SJCRH30 (cell line): ENCODE measurements at regions not wholly inside any gene's neighbourhood (a gene's known extent, or its start where the extent isn't known, plus 50 kb on each side); places are given as distances from the start of the nearest gene placed in this dataset.

Source experiments
- DNase-seq, 2 experiments: peaks; one replicate each; pipeline ENCODE4 v3.0.0-alpha.2; 2015 to 2020
- H3K27ac ChIP-seq: fragments of 250-450 bp; sonication (Bioruptor Pico); 2 replicates; pipeline ENCODE4 v1.5.1; 2020; ENCODE audit warnings: mild to moderate bottlenecking, moderate library complexity
- H3K27me3 ChIP-seq: fragments of 250-450 bp; sonication (Bioruptor Pico); 2 replicates; pipeline ENCODE4 v1.5.1; 2020; ENCODE audit warnings: mild to moderate bottlenecking, moderate library complexity
- H3K36me3 ChIP-seq: fragments of 250-450 bp; sonication (Bioruptor Pico); 2 replicates; pipeline ENCODE4 v1.5.1; 2020; ENCODE audit warnings: mild to moderate bottlenecking, moderate library complexity
- H3K4me1 ChIP-seq: fragments of 250-450 bp; sonication (Bioruptor Pico); 2 replicates; pipeline ENCODE4 v1.5.1; 2020; ENCODE audit warnings: mild to moderate bottlenecking, moderate library complexity
- H3K4me3 ChIP-seq: fragments of 250-450 bp; sonication (Bioruptor Pico); 2 replicates; pipeline ENCODE4 v1.5.1; 2020; ENCODE audit warnings: mild to moderate bottlenecking, moderate library complexity
- H3K9me3 ChIP-seq: fragments of 250-450 bp; sonication (Bioruptor Pico); replicated peaks from 2 replicates; pipeline ENCODE4 v1.5.1; 2020; ENCODE audit warnings: mild to moderate bottlenecking, moderate library complexity

- H3K4me1 ChIP-seq, result no peaks in the 10 kb centered on the region
- no peak for DNase-seq
- no peaks in the 10 kb centered on the region for H3K27me3 ChIP-seq
- no peak overlapping the region for H3K4me3 ChIP-seq
- no peaks in the 10 kb centered on the region for H3K9me3 ChIP-seq
- no peak overlapping the region for H3K27ac ChIP-seq
- H3K36me3 ChIP-seq, result no peaks in the 10 kb centered on the region
Measured at GRCh38 chr18:78813156-78813555, 166.5 kb upstream of the SALL3 start.

GRCh38 chr18:78813936-78814710, 165.5 kb upstream of the SALL3 start:
- H3K4me1 ChIP-seq, result no peaks in the 10 kb centered on the region

GRCh38 chr18:78814766-78815165, 164.9 kb upstream of the SALL3 start:
- Histone ChIP-seq H3K9me3 (no peaks in the 10 kb centered on the region), H3K4me3 (no peak overlapping the region), H3K36me3 (no peaks in the 10 kb centered on the region), H3K27me3 (no peaks in the 10 kb centered on the region), H3K27ac (no peak overlapping the region), H3K4me1 (no peaks in the 10 kb centered on the region)
- DNase-seq, result no peak

More at GRCh38 chr18:78813936-78814710, 165.5 kb upstream of the SALL3 start:
- H3K9me3 ChIP-seq, result no peaks in the 10 kb centered on the region
- H3K36me3 ChIP-seq, result no peaks in the 10 kb centered on the region
- H3K27me3 ChIP-seq, result no peaks in the 10 kb centered on the region
- no peak overlapping the region for H3K27ac ChIP-seq
- no peak for DNase-seq
- H3K4me3 ChIP-seq, result no peak overlapping the region

- Histone ChIP-seq H3K4me1 (no peaks in the 10 kb centered on the region), H3K4me3 (no peak overlapping the region), H3K36me3 (no peaks in the 10 kb centered on the region), H3K27ac (no peak overlapping the region), H3K27me3 (no peaks in the 10 kb centered on the region), H3K9me3 (no peaks in the 10 kb centered on the region)
- DNase-seq, result no peak
Measured at GRCh38 chr18:78816114-78816513, 163.5 kb upstream of the SALL3 start.

- no peaks in the 10 kb centered on the region for H3K4me1 ChIP-seq
- no peak overlapping the region for H3K27ac ChIP-seq
- no peaks in the 10 kb centered on the region for H3K9me3 ChIP-seq
- no peak for DNase-seq
- no peaks in the 10 kb centered on the region for H3K27me3 ChIP-seq
- no peaks in the 10 kb centered on the region for H3K36me3 ChIP-seq
- H3K4me3 ChIP-seq, result no peak overlapping the region
Measured at GRCh38 chr18:78816916-78817315, 162.7 kb upstream of the SALL3 start.

- H3K4me1 ChIP-seq, result no peaks in the 10 kb centered on the region
- H3K9me3 ChIP-seq, result no peaks in the 10 kb centered on the region
- H3K27me3 ChIP-seq, result no peaks in the 10 kb centered on the region
- DNase-seq, result no peak
- no peak overlapping the region for H3K27ac ChIP-seq
- H3K4me3 ChIP-seq, result no peak overlapping the region
- H3K36me3 ChIP-seq, result no peaks in the 10 kb centered on the region
Measured at GRCh38 chr18:78818495-78818894, 161.1 kb upstream of the SALL3 start.

GRCh38 chr18:78818961-78819360, 160.7 kb upstream of the SALL3 start:
- no peaks in the 10 kb centered on the region for H3K9me3 ChIP-seq
- DNase-seq, result no peak

GRCh38 chr18:78820161-78820834, 159.3 kb upstream of the SALL3 start:
- no peaks in the 10 kb centered on the region for H3K27me3 ChIP-seq
- H3K9me3 ChIP-seq, result no peaks in the 10 kb centered on the region
- no peak for DNase-seq
- H3K27ac ChIP-seq, result no peak overlapping the region
- H3K4me1 ChIP-seq, result no peaks in the 10 kb centered on the region
- H3K36me3 ChIP-seq, result no peaks in the 10 kb centered on the region
- no peak overlapping the region for H3K4me3 ChIP-seq

More at GRCh38 chr18:78818961-78819360, 160.7 kb upstream of the SALL3 start:
- Histone ChIP-seq H3K4me3 (no peak overlapping the region), H3K36me3 (no peaks in the 10 kb centered on the region), H3K4me1 (no peaks in the 10 kb centered on the region), H3K27me3 (no peaks in the 10 kb centered on the region), H3K27ac (no peak overlapping the region)

GRCh38 chr18:78821396-78821795, 158.2 kb upstream of the SALL3 start:
- DNase-seq, result no peak
- Histone ChIP-seq H3K36me3 (no peaks in the 10 kb centered on the region), H3K4me3 (no peak overlapping the region), H3K4me1 (no peaks in the 10 kb centered on the region), H3K9me3 (no peaks in the 10 kb centered on the region), H3K27ac (no peak overlapping the region), H3K27me3 (no peaks in the 10 kb centered on the region)

- DNase-seq, result no peak
- Histone ChIP-seq H3K9me3 (no peaks in the 10 kb centered on the region), H3K4me3 (no peak overlapping the region), H3K27ac (no peak overlapping the region), H3K27me3 (no peaks in the 10 kb centered on the region), H3K36me3 (no peaks in the 10 kb centered on the region), H3K4me1 (no peaks in the 10 kb centered on the region)
Measured at GRCh38 chr18:78822171-78822948, 157.3 kb upstream of the SALL3 start.

- Histone ChIP-seq H3K9me3 (no peaks in the 10 kb centered on the region), H3K27me3 (no peaks in the 10 kb centered on the region), H3K4me3 (no peak overlapping the region), H3K36me3 (no peaks in the 10 kb centered on the region), H3K4me1 (no peaks in the 10 kb centered on the region), H3K27ac (no peak overlapping the region)
- no peak for DNase-seq
Measured at GRCh38 chr18:78822949-78823285, 156.7 kb upstream of the SALL3 start.

- no peak for DNase-seq
- no peak overlapping the region for H3K4me3 ChIP-seq
- H3K4me1 ChIP-seq, result no peaks in the 10 kb centered on the region
- H3K27me3 ChIP-seq, result no peaks in the 10 kb centered on the region
- H3K27ac ChIP-seq, result no peak overlapping the region
- no peaks in the 10 kb centered on the region for H3K9me3 ChIP-seq
- H3K36me3 ChIP-seq, result no peaks in the 10 kb centered on the region
Measured at GRCh38 chr18:78825168-78825567, 154.4 kb upstream of the SALL3 start.

- Histone ChIP-seq H3K27me3 (no peaks in the 10 kb centered on the region), H3K36me3 (no peaks in the 10 kb centered on the region), H3K9me3 (no peaks in the 10 kb centered on the region), H3K4me3 (no peak overlapping the region), H3K4me1 (no peaks in the 10 kb centered on the region), H3K27ac (no peak overlapping the region)
- no peak for DNase-seq
Measured at GRCh38 chr18:78826631-78827030, 153.0 kb upstream of the SALL3 start.

GRCh38 chr18:78827141-78827540, 152.5 kb upstream of the SALL3 start:
- Histone ChIP-seq H3K9me3 (no peaks in the 10 kb centered on the region), H3K27ac (no peak overlapping the region), H3K4me3 (no peak overlapping the region), H3K36me3 (no peaks in the 10 kb centered on the region), H3K27me3 (no peaks in the 10 kb centered on the region), H3K4me1 (no peaks in the 10 kb centered on the region)
- DNase-seq, result no peak

- Histone ChIP-seq H3K36me3 (no peaks in the 10 kb centered on the region), H3K27ac (no peak overlapping the region), H3K9me3 (no peaks in the 10 kb centered on the region), H3K27me3 (no peaks in the 10 kb centered on the region), H3K4me3 (no peak overlapping the region), H3K4me1 (no peaks in the 10 kb centered on the region)
- no peak for DNase-seq
Measured at GRCh38 chr18:78828131-78828530, 151.5 kb upstream of the SALL3 start.
